ENCODE measurements at regions not wholly inside any gene's neighbourhood (a gene's known extent, or its start where the extent isn't known, plus 50 kb on each side); places are given as distances from the start of the nearest gene placed in this dataset.

GRCh38 chrX:10021461-10022272, 54.5 kb downstream of the CLDN34 start:
- H3K4me3 ChIP-seq = no peak overlapping the region
- DNase-seq = no peak
- H3K9me3 ChIP-seq (replicated peaks) = no peaks in the 10 kb centered on the region
- H3K36me3 ChIP-seq = 0 out of 2 replicates have a peak, but pooled peaks cover 2% of the 10 kb centered on the region
- no peaks in the 10 kb centered on the region for H3K27me3 ChIP-seq
- peaks cover 11% of the 10 kb centered on the region; the same call in 1 of the 2 replicates for H3K4me1 ChIP-seq
- H3K27ac ChIP-seq = no peak overlapping the region

GRCh38 chrX:10022273-10022541, 55.0 kb downstream of the CLDN34 start:
- H3K27me3 ChIP-seq = no peaks in the 10 kb centered on the region
- no peak overlapping the region for H3K27ac ChIP-seq
- peaks cover 11% of the 10 kb centered on the region; the same call in 1 of the 2 replicates for H3K4me1 ChIP-seq
- no peak for DNase-seq
- H3K9me3 ChIP-seq (replicated peaks) = no peaks in the 10 kb centered on the region
- H3K36me3 ChIP-seq = 0 out of 2 replicates have a peak, but pooled peaks cover 2% of the 10 kb centered on the region
- H3K4me3 ChIP-seq = no peak overlapping the region

GRCh38 chrX:10022580-10023245, 55.6 kb downstream of the CLDN34 start:
- H3K36me3 ChIP-seq = 0 out of 2 replicates have a peak, but pooled peaks cover 2% of the 10 kb centered on the region
- no peak overlapping the region for H3K4me3 ChIP-seq
- DNase-seq = no peak
- no peaks in the 10 kb centered on the region for H3K27me3 ChIP-seq
- H3K9me3 ChIP-seq (replicated peaks) = no peaks in the 10 kb centered on the region
- H3K4me1 ChIP-seq = peaks cover 7% of the 10 kb centered on the region; the same call in 1 of the 2 replicates
- no peak overlapping the region for H3K27ac ChIP-seq

GRCh38 chrX:10023821-10024220, 56.7 kb downstream of the CLDN34 start:
- Histone ChIP-seq H3K4me3 (no peak overlapping the region), H3K4me1 (no peaks in the 10 kb centered on the region), H3K36me3 (0 out of 2 replicates have a peak, but pooled peaks cover 2% of the 10 kb centered on the region), H3K9me3 (replicated peaks) (no peaks in the 10 kb centered on the region), H3K27ac (no peak overlapping the region), H3K27me3 (no peaks in the 10 kb centered on the region)
- no peak for DNase-seq

- no peak overlapping the region for H3K4me3 ChIP-seq
- H3K36me3 ChIP-seq = 0 out of 2 replicates have a peak, but pooled peaks cover 2% of the 10 kb centered on the region
- DNase-seq = no peak
- H3K4me1 ChIP-seq = no peaks in the 10 kb centered on the region
- no peaks in the 10 kb centered on the region for H3K9me3 ChIP-seq (replicated peaks)
- H3K27ac ChIP-seq = no peak overlapping the region
- no peaks in the 10 kb centered on the region for H3K27me3 ChIP-seq
Measured at GRCh38 chrX:10025742-10026493, 58.8 kb downstream of the CLDN34 start.

- Histone ChIP-seq H3K27ac (no peak overlapping the region), H3K27me3 (no peaks in the 10 kb centered on the region), H3K4me3 (no peak overlapping the region), H3K36me3 (no peaks in the 10 kb centered on the region), H3K4me1 (peaks cover under 1% of the 10 kb centered on the region; the same call in 1 of the 2 replicates), H3K9me3 (replicated peaks) (no peaks in the 10 kb centered on the region)
- no peak for DNase-seq
Measured at GRCh38 chrX:10028283-10029104, 61.3 kb downstream of the CLDN34 start.

GRCh38 chrX:10030570-10030969, 63.4 kb downstream of the CLDN34 start:
- H3K9me3 ChIP-seq (replicated peaks) = no peaks in the 10 kb centered on the region
- H3K27ac ChIP-seq = no peak overlapping the region
- DNase-seq = no peak
- H3K36me3 ChIP-seq = no peaks in the 10 kb centered on the region
- H3K4me3 ChIP-seq = no peak overlapping the region
- no peaks in the 10 kb centered on the region for H3K27me3 ChIP-seq
- H3K4me1 ChIP-seq = peaks cover 8% of the 10 kb centered on the region

GRCh38 chrX:10031746-10032145, 64.6 kb downstream of the CLDN34 start:
- Histone ChIP-seq H3K4me1 (peaks cover 8% of the 10 kb centered on the region), H3K36me3 (no peaks in the 10 kb centered on the region), H3K27ac (no peak overlapping the region), H3K27me3 (no peaks in the 10 kb centered on the region), H3K4me3 (no peak overlapping the region), H3K9me3 (replicated peaks) (no peaks in the 10 kb centered on the region)
- DNase-seq = no peak

GRCh38 chrX:10032147-10032546, 65.0 kb downstream of the CLDN34 start:
- Histone ChIP-seq H3K4me3 (no peak overlapping the region), H3K9me3 (replicated peaks) (no peaks in the 10 kb centered on the region), H3K27ac (no peak overlapping the region), H3K4me1 (peaks cover 8% of the 10 kb centered on the region), H3K27me3 (no peaks in the 10 kb centered on the region), H3K36me3 (no peaks in the 10 kb centered on the region)
- no peak for DNase-seq

GRCh38 chrX:10033375-10034007, 66.3 kb downstream of the CLDN34 start:
- Histone ChIP-seq H3K4me3 (no peak overlapping the region), H3K27me3 (no peaks in the 10 kb centered on the region), H3K36me3 (no peaks in the 10 kb centered on the region), H3K27ac (no peak overlapping the region), H3K4me1 (peaks cover 8% of the 10 kb centered on the region), H3K9me3 (replicated peaks) (no peaks in the 10 kb centered on the region)
- DNase-seq = no peak

- Histone ChIP-seq H3K36me3 (no peaks in the 10 kb centered on the region), H3K9me3 (replicated peaks) (no peaks in the 10 kb centered on the region), H3K4me3 (no peak overlapping the region), H3K27ac (no peak overlapping the region), H3K27me3 (no peaks in the 10 kb centered on the region), H3K4me1 (peaks cover 8% of the 10 kb centered on the region)
- no peak for DNase-seq
Measured at GRCh38 chrX:10034740-10035260, 67.6 kb downstream of the CLDN34 start.

- peaks cover 6% of the 10 kb centered on the region for H3K4me1 ChIP-seq
- no peaks in the 10 kb centered on the region for H3K9me3 ChIP-seq (replicated peaks)
- DNase-seq = no peak
- no peak overlapping the region for H3K27ac ChIP-seq
- no peaks in the 10 kb centered on the region for H3K36me3 ChIP-seq
- H3K27me3 ChIP-seq = no peaks in the 10 kb centered on the region
- H3K4me3 ChIP-seq = no peak overlapping the region
Measured at GRCh38 chrX:10038585-10038984, 71.4 kb downstream of the CLDN34 start.

GRCh38 chrX:10039821-10040793, 72.9 kb downstream of the CLDN34 start:
- Histone ChIP-seq H3K27ac (no peak overlapping the region), H3K36me3 (no peaks in the 10 kb centered on the region), H3K4me3 (no peak overlapping the region), H3K4me1 (no peaks in the 10 kb centered on the region), H3K9me3 (replicated peaks) (no peaks in the 10 kb centered on the region), H3K27me3 (no peaks in the 10 kb centered on the region)
- DNase-seq = no peak

All from SJCRH30 (cell line).